HEK293T (cell line): ENCODE measurements at regions not wholly inside any gene's neighbourhood (a gene's known extent, or its start where the extent isn't known, plus 50 kb on each side); places are given as distances from the start of the nearest gene placed in this dataset.

Source experiments
- FOXM1 ChIP-seq: fragments of 450-650 bp; IDR thresholded peaks from 2 replicates; pipeline ENCODE4 v1.6.1; 2017; ENCODE audit warnings: mild to moderate bottlenecking, borderline replicate concordance
- HDGF ChIP-seq: fragments of 450-650 bp; IDR thresholded peaks from 2 replicates; pipeline ENCODE4 v1.6.1; 2017; ENCODE audit warnings: antibody characterized with exemption, borderline replicate concordance
- L3MBTL2 ChIP-seq: fragments of 450-650 bp; conservative IDR thresholded peaks from 2 replicates; pipeline ENCODE4 v1.6.1; 2016; ENCODE audit warnings: mild to moderate bottlenecking
- NFRKB ChIP-seq: fragments of 450-650 bp; IDR thresholded peaks from 2 replicates; pipeline ENCODE4 v1.6.1; 2016; ENCODE audit warnings: mild to moderate bottlenecking, moderate library complexity
- SUZ12 ChIP-seq: fragments of 450-650 bp; IDR thresholded peaks from 2 replicates; pipeline ENCODE4 v1.6.1; 2016; ENCODE audit warnings: mild to moderate bottlenecking

DNA sequence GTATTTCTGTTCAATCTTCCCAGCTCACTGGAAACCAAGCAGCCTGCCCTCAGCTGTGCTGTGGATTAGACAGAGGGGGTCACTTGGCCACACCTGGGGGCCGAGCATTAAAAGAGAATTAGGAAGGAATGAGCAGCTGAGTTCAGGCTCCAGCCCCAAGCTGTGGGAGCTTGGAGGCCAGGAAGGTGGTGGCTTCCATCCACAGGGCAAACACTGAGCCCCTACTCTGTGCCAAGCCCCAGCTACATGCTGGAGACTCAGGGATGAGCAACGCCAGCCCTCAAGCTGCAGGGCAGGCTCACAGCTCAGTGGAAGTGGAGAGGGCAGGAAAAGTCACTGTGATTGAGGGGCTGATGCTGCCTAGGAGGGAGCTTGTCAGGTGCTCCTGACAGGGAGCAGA is 412.7 kb downstream of the BCL11B start:
- TF ChIP-seq SUZ12 (no peak), FOXM1 (no peak), NFRKB (no peak), L3MBTL2 (no peak), HDGF (no peak)
